GM12891 (cell line): ENCODE measurements at regions not wholly inside any gene's neighbourhood (a gene's known extent, or its start where the extent isn't known, plus 50 kb on each side); places are given as distances from the start of the nearest gene placed in this dataset.

Experiments used
- POLR2A ChIP-seq: IDR thresholded peaks from 2 replicates; pipeline ENCODE4 v1.6.1; 2011; ENCODE audit warnings: low read depth, low read length, control low read depth
- POLR2AphosphoS5 ChIP-seq: IDR thresholded peaks from 2 replicates; pipeline ENCODE4 v1.6.1; 2011; ENCODE audit warnings: low read depth, low read length, control low read depth
- TAF1 ChIP-seq: IDR thresholded peaks from 2 replicates; pipeline ENCODE4 v1.6.1; 2011; ENCODE audit warnings: low read depth, low read length, control low read depth

DNA sequence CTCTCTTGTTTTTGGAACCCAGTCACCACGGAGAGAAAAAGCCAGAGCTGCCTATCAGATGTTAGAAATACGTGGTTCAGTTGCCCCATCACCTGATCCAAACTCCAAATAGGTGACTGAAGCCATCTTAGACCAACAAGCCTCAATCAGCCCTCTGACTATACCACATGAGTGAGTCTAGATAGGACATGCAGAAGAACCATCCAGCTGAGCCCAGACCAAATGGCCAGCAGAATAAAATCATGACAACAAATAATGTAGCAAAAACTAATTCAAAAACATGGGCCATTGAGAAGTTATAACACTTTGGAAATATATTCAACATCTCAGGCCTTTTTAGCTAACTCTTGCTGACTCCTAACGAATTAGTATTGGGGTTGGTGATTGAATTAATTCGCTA is 348.4 kb upstream of the C1orf87 start:
- TF ChIP-seq POLR2A (no peak), POLR2AphosphoS5 (no peak), TAF1 (no peak)
